Duodenal mucosa (tissue), 2 donors: ENCODE measurements at regions not wholly inside any gene's neighbourhood (a gene's known extent, or its start where the extent isn't known, plus 50 kb on each side); places are given as distances from the start of the nearest gene placed in this dataset.
A peak's percentile ranks its signal among the peaks of the same experiment; 100 is the strongest.
"Not testable (repeated sequence)": the region's sequence is repeated elsewhere in the genome, so short reads cannot be mapped to it uniquely, and the experiment has no call there.

Experiments used
- H3K27ac ChIP-seq: one replicate; pipeline ENCODE4 v1.7.0; 2013; ENCODE audit warnings: low read depth, low read length
- H3K27me3 ChIP-seq, 2 donors: one replicate each; pipeline ENCODE4 v1.7.0; 2013; ENCODE audit warnings: low read length in 2 of 2, control low read depth in 1 of 2; ENCODE audit not compliant: insufficient read depth in 2 of 2, control insufficient read depth in 1 of 2
- H3K36me3 ChIP-seq, 2 donors: one replicate each; pipeline ENCODE4 v1.7.0; 2013; ENCODE audit warnings: low read length in 2 of 2, control low read depth in 1 of 2; ENCODE audit not compliant: insufficient read depth in 2 of 2, control insufficient read depth in 1 of 2
- H3K4me1 ChIP-seq, 2 donors: one replicate each; pipeline ENCODE4 v1.7.0; 2013; ENCODE audit warnings: low read length in 2 of 2, control low read depth in 1 of 2; ENCODE audit not compliant: insufficient read depth in 2 of 2, control insufficient read depth in 1 of 2
- H3K4me3 ChIP-seq, 2 donors: one replicate each; pipeline ENCODE4 v1.7.0; 2013; ENCODE audit warnings: low read length in 2 of 2, low read depth in 1 of 2
- H3K9ac ChIP-seq, 2 donors: one replicate each; pipeline ENCODE4 v1.7.0; 2013; ENCODE audit warnings: low read length in 2 of 2, low read depth in 1 of 2
- H3K9me3 ChIP-seq, 2 donors: one replicate each; pipeline ENCODE4 v1.7.0; 2013; ENCODE audit warnings: low read length in 2 of 2, control low read depth in 1 of 2; ENCODE audit not compliant: control insufficient read depth in 1 of 2

DNA sequence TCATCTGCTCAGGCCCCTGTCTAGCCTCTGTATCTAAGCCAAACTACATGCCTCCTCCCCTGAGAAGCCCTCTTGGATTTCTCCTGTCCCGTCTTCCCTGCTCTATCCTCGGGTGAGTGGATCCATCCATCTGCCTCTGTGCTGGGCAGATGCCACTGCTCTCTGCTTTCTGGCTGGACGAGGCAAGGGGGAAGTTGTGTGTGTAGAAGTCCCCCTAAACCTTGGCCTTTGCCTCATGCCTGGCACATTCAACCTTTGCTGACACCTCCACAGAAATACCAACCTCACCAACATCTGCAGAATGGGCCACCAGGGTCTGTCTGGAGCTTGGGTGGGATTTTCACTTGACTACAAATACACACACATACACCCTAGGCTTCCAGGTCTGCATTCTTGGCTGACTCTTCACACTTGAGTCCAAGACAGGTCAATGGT lies 176.2 kb upstream of the TPTE start:
- H3K9ac ChIP-seq, H3K27ac ChIP-seq, H3K27me3 ChIP-seq, H3K36me3 ChIP-seq, H3K4me1 ChIP-seq: not testable (repeated sequence)
- Histone ChIP-seq H3K4me3 (peak overlapping the region in 1 of 2 donors; percentile 34), H3K9me3 (peaks cover 39 to 42% of the 10 kb centered on the region in 2 donors)

DNA sequence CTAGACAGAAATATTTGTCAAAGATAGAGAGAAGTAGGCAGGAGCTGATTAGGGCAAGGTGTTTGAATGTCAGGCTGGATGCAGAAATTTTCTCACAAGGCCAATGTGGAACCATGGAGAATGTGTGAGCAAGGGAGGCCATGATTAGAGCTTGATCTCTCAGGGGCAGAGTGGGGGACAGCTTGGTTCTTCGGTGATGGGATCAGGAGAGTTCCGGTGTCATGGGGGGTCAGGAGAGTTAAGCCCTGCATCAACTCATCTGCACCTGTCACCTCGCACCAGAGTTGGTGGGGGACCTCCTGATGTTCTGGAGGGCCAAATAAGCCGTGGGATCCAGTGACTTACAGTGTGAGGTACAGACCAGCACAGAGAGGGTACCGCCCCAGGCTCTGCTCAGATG lies 175.1 kb upstream of the TPTE start:
- H3K4me1 ChIP-seq, H3K27ac ChIP-seq, H3K4me3 ChIP-seq, H3K36me3 ChIP-seq, H3K27me3 ChIP-seq, H3K9ac ChIP-seq: not testable (repeated sequence)
- H3K9me3 ChIP-seq, result peaks cover 37 to 42% of the 10 kb centered on the region in 2 donors

GRCh38 chr21:10346933-10347615 lies 174.3 kb upstream of the TPTE start:
- not testable (repeated sequence) for H3K27ac ChIP-seq, H3K36me3 ChIP-seq, H3K27me3 ChIP-seq, H3K9ac ChIP-seq, H3K4me1 ChIP-seq, H3K4me3 ChIP-seq
- peaks cover 37 to 42% of the 10 kb centered on the region in 2 donors for H3K9me3 ChIP-seq

- not testable (repeated sequence) for H3K36me3 ChIP-seq, H3K27ac ChIP-seq, H3K9ac ChIP-seq, H3K4me1 ChIP-seq, H3K27me3 ChIP-seq, H3K4me3 ChIP-seq
- peaks cover 37 to 42% of the 10 kb centered on the region in 2 donors for H3K9me3 ChIP-seq
Measured at GRCh38 chr21:10347675-10348074, 173.7 kb upstream of the TPTE start.

DNA sequence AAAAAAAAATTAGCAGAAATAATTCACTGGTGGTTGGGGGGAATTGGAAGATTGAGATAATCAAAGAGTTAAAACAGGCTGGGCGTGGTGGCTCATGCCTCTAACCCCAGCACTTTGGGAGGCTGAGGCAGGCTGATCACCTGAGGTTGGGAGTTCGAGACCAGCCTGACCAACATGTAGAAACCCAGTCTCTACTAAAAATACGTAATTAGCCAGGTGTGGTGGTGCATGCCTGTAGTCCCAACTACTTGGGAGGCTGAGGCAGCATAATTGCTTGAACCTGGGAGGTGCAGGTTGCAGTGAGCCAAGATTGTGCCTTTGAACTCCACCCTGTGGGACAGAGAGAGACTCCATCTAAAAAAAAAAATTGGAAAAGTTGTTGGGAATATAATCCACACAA lies 173.2 kb upstream of the TPTE start:
- H3K9me3 ChIP-seq, result peaks cover 38 to 46% of the 10 kb centered on the region in 2 donors
- H3K27ac ChIP-seq, H3K27me3 ChIP-seq, H3K4me3 ChIP-seq, H3K9ac ChIP-seq, H3K36me3 ChIP-seq, H3K4me1 ChIP-seq: not testable (repeated sequence)

- peaks cover 22 to 44% of the 10 kb centered on the region in 2 donors for H3K9me3 ChIP-seq
- not testable (repeated sequence) for H3K27me3 ChIP-seq, H3K4me3 ChIP-seq, H3K27ac ChIP-seq, H3K4me1 ChIP-seq, H3K9ac ChIP-seq, H3K36me3 ChIP-seq
Measured at GRCh38 chr21:10354851-10355578, 166.4 kb upstream of the TPTE start.

- not testable (repeated sequence) for H3K4me3 ChIP-seq, H3K27ac ChIP-seq, H3K36me3 ChIP-seq, H3K9ac ChIP-seq, H3K4me1 ChIP-seq, H3K27me3 ChIP-seq
- H3K9me3 ChIP-seq, result peaks cover 26 to 59% of the 10 kb centered on the region in 2 donors
Measured at GRCh38 chr21:10359120-10359519, 162.3 kb upstream of the TPTE start.

DNA sequence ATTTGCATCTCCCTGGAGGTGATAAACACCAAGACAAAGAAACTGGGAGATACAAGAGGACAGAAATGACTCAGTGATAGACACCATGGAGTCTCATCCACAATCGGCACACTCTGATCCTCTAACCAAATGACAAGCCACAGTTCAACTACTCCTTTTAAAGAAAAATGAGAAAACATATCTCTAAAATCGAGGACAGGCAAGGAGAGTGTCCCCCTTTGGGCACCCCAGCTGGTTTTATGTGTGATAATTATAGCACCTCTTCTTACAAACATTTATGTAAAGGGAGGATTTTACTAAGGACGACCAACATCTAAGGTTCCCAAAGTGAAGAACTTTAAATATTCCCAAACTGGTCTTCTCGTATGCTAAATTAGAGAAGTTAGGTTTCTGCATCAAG lies 161.5 kb upstream of the TPTE start:
- peaks cover 24 to 53% of the 10 kb centered on the region in 2 donors for H3K9me3 ChIP-seq
- H3K27me3 ChIP-seq, H3K4me3 ChIP-seq, H3K9ac ChIP-seq, H3K27ac ChIP-seq, H3K4me1 ChIP-seq, H3K36me3 ChIP-seq: not testable (repeated sequence)

- H3K36me3 ChIP-seq, H3K4me1 ChIP-seq, H3K4me3 ChIP-seq, H3K27ac ChIP-seq, H3K27me3 ChIP-seq, H3K9ac ChIP-seq: not testable (repeated sequence)
- peaks cover 20 to 42% of the 10 kb centered on the region in 2 donors for H3K9me3 ChIP-seq
Measured at GRCh38 chr21:10361214-10361736, 160.1 kb upstream of the TPTE start.

DNA sequence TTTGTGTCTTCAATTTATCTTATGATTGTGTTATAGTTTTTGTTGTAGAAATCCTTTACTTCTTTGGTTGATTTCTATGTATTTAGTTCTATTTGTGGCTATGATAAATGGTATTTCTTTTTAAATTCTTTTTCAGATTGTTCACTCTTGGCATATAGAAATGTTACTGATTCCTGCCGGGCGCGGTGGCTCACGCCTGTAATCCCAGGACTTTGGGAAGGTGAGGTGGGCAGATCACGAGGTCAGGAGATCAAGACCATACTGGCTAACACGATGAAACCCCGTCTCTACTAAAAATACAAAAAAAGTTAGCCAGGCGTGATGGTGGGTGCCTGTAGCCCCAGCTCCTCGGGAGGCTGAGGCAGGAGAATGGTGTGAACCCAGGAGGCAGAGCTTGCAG lies 158.6 kb upstream of the TPTE start:
- H3K4me1 ChIP-seq, H3K27ac ChIP-seq, H3K4me3 ChIP-seq, H3K36me3 ChIP-seq, H3K27me3 ChIP-seq, H3K9ac ChIP-seq: not testable (repeated sequence)
- peaks cover 20 to 39% of the 10 kb centered on the region in 2 donors for H3K9me3 ChIP-seq
